HG03135 (cell line): ENCODE measurements at regions not wholly inside any gene's neighbourhood (a gene's known extent, or its start where the extent isn't known, plus 50 kb on each side); places are given as distances from the start of the nearest gene placed in this dataset.
"Not testable (repeated sequence)": the region's sequence is repeated elsewhere in the genome, so short reads cannot be mapped to it uniquely, and the experiment has no call there.

Experiments
- ATAC-seq: cut with Tn5 transposase; IDR thresholded peaks from one replicate; pipeline ENCODE4 v1.9.1; 2021; ENCODE audit warnings: mild to moderate bottlenecking, moderate library complexity; ENCODE audit not compliant: unreplicated experiment

- ATAC-seq: no peak
Observed at GRCh38 chr10:31179091-31179680, 139.8 kb upstream of the ZEB1 start.

GRCh38 chr10:31186225-31187000, 132.6 kb upstream of the ZEB1 start:
- no peak for ATAC-seq

GRCh38 chr10:31187182-31187581, 131.8 kb upstream of the ZEB1 start:
- no peak for ATAC-seq

GRCh38 chr10:31187607-31188210, 131.3 kb upstream of the ZEB1 start:
- ATAC-seq: no peak

- no peak for ATAC-seq
Observed at GRCh38 chr10:31188792-31189406, 130.1 kb upstream of the ZEB1 start.

- ATAC-seq: no peak
Observed at GRCh38 chr10:31190488-31190887, 128.5 kb upstream of the ZEB1 start.

GRCh38 chr10:31192475-31192874, 126.5 kb upstream of the ZEB1 start:
- ATAC-seq: no peak

- ATAC-seq: no peak
Observed at GRCh38 chr10:31194986-31195385, 124.0 kb upstream of the ZEB1 start.

- no peak for ATAC-seq
Observed at GRCh38 chr10:31197886-31198285, 121.1 kb upstream of the ZEB1 start.

- no peak for ATAC-seq
Observed at GRCh38 chr10:31204090-31204489, 114.9 kb upstream of the ZEB1 start.

- ATAC-seq: no peak
Observed at GRCh38 chr10:31207636-31208035, 111.4 kb upstream of the ZEB1 start.

GRCh38 chr10:31209478-31209877, 109.5 kb upstream of the ZEB1 start:
- no peak for ATAC-seq

GRCh38 chr10:31210190-31210589, 108.8 kb upstream of the ZEB1 start:
- ATAC-seq: no peak

- ATAC-seq: no peak
Observed at GRCh38 chr10:31213959-31214358, 105.1 kb upstream of the ZEB1 start.

GRCh38 chr10:31215052-31215451, 104.0 kb upstream of the ZEB1 start:
- ATAC-seq: no peak

GRCh38 chr10:31219306-31219705, 99.7 kb upstream of the ZEB1 start:
- ATAC-seq: no peak

- ATAC-seq: not testable (repeated sequence)
Observed at GRCh38 chr10:31228780-31229179, 90.2 kb upstream of the ZEB1 start.

- ATAC-seq: no peak
Observed at GRCh38 chr10:31239961-31240360, 79.1 kb upstream of the ZEB1 start.

GRCh38 chr10:31242902-31243301, 76.1 kb upstream of the ZEB1 start:
- ATAC-seq: no peak

- ATAC-seq: not testable (repeated sequence)
Observed at GRCh38 chr10:31251118-31251517, 67.9 kb upstream of the ZEB1 start.

GRCh38 chr10:31253237-31253636, 65.8 kb upstream of the ZEB1 start:
- ATAC-seq: no peak
